Thyroid gland (tissue), 4 donors: ENCODE measurements at regions not wholly inside any gene's neighbourhood (a gene's known extent, or its start where the extent isn't known, plus 50 kb on each side); places are given as distances from the start of the nearest gene placed in this dataset.

Source experiments
- DNase-seq, 2 donors: peaks; one replicate each; pipeline ENCODE4 v3.0.0-alpha.2; 2019
- H3K27ac ChIP-seq, 3 donors: fragments of 200-600 bp; sonication (generic); 1 replicate in 2 of 3; 2 replicates in 1 of 3; pipeline ENCODE4 v1.5.1; 2016 to 2019; ENCODE audit warnings: mild to moderate bottlenecking in 1 of 3, moderate library complexity in 1 of 3
- H3K27me3 ChIP-seq: fragments of 200-600 bp; sonication (generic); one replicate; pipeline ENCODE4 v1.5.1; 2019
- H3K36me3 ChIP-seq, 2 donors: fragments of 200-600 bp; sonication (generic); one replicate each; pipeline ENCODE4 v1.5.1; 2016 to 2019
- H3K4me1 ChIP-seq, 2 donors: fragments of 200-600 bp; sonication (generic); one replicate each; pipeline ENCODE4 v1.5.1; 2017 to 2019
- H3K4me3 ChIP-seq, 3 donors: fragments of 200-600 bp; sonication (generic); replicated peaks in 1 of 3; 1 replicate in 2 of 3; 2 replicates in 1 of 3; pipeline ENCODE4 v1.5.1; 2016; ENCODE audit warnings: mild to moderate bottlenecking in 1 of 3
- H3K9me3 ChIP-seq: fragments of 200-600 bp; sonication (generic); one replicate; pipeline ENCODE4 v1.5.1; 2017
- POLR2A ChIP-seq, 2 donors: fragments of 450-650 bp; IDR thresholded peaks; one replicate each; pipeline ENCODE4 v1.6.1; 2017; ENCODE audit warnings: antibody characterized with exemption in 2 of 2, mild to moderate bottlenecking in 2 of 2, moderate library complexity in 1 of 2
- WGBS, 2 donors: methylation state at CpG; one replicate each; pipeline ENCODE4 v1.1.5; 2017; 5-methylcytosine and 5-hydroxymethylcytosine counted together
- intact Hi-C: fragments of 100-400 bp; cut with DNase I; formaldehyde crosslinking; loops from one replicate; pipeline ENCODE4 v1.15.1; 2023
- TF ChIP-seq, protein P1 (sequence below), 6 experiments: fragments of 200-600 bp in 3 of 6; fragments of 450-650 bp in 3 of 6; sonication (generic) in 3 of 6; IDR thresholded peaks; one replicate each; pipeline ENCODE4 v1.5.1; 2016 to 2019; ENCODE audit warnings: antibody characterized with exemption in 6 of 6, mild to moderate bottlenecking in 2 of 6, inconsistent platforms in 1 of 6, moderate library complexity in 1 of 6

DNA sequence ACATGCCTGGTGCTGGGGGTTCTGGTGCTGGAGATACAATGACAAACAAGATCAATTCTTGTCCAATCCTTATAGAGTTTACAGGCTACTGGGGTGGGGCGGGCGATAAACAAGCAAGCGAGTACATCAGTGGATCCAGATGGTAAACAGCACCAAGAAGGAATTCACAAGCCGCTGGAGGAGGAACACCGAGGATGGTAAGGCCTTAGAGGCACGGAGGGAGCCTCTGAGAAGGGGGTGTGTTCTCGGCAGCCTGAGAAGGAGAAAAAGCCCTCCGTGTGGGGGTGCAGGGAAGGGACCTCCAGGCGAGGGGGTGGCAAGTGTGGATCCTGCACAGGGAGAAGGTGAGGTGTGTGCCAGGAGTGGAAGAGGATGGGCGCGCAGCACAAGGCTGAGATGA lies 276.5 kb upstream of the FOXQ1 start:
- no peak for DNase-seq
- intact Hi-C loops, result no loop called here
- WGBS, 2 donors, result 79% methylated on average over 11 of the region's 11 CpGs

DNA sequence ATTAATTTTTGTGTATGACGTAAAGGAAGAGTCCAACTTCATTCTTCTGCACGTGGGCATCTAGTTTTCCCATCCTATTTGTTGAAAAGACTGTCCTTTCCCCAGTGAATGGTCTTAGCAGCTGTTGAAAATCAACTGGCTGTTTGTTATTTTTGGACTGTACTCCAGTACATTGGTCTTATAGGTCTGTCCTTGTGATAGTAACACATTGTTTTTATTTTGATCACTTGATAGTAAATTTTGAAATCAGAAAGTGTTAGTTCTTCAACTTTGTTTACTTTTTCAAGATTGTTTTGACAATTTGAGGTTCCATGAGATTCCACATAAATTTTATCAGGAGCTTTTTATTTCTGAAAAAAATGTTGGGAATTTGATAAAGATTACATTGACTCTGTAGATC lies 280.2 kb upstream of the FOXQ1 start:
- Histone ChIP-seq H3K27ac (no peak overlapping the region), H3K4me3 (no peak overlapping the region), H3K36me3 (no peaks in the 10 kb centered on the region), H3K9me3 (no peaks in the 10 kb centered on the region), H3K27me3 (no peaks in the 10 kb centered on the region), H3K4me1 (no peaks in the 10 kb centered on the region)
- intact Hi-C loops, result no loop called here
- DNase-seq, result no peak
- TF ChIP-seq POLR2A (IDR thresholded peaks at IDR 0.05), result no peak
- TF ChIP-seq, protein P1, sequence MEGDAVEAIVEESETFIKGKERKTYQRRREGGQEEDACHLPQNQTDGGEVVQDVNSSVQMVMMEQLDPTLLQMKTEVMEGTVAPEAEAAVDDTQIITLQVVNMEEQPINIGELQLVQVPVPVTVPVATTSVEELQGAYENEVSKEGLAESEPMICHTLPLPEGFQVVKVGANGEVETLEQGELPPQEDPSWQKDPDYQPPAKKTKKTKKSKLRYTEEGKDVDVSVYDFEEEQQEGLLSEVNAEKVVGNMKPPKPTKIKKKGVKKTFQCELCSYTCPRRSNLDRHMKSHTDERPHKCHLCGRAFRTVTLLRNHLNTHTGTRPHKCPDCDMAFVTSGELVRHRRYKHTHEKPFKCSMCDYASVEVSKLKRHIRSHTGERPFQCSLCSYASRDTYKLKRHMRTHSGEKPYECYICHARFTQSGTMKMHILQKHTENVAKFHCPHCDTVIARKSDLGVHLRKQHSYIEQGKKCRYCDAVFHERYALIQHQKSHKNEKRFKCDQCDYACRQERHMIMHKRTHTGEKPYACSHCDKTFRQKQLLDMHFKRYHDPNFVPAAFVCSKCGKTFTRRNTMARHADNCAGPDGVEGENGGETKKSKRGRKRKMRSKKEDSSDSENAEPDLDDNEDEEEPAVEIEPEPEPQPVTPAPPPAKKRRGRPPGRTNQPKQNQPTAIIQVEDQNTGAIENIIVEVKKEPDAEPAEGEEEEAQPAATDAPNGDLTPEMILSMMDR (IDR thresholded peaks at IDR 0.05), result no peak
- WGBS, 2 donors, result 70 to 79% methylated on average over 2 of the region's 2 CpGs

More for the DNA sequence above, 276.5 kb upstream of the FOXQ1 start:
- TF ChIP-seq, protein P1 (IDR thresholded peaks at IDR 0.05), result no peak
- no peak for TF ChIP-seq POLR2A (IDR thresholded peaks at IDR 0.05)
- Histone ChIP-seq H3K4me3 (no peak overlapping the region), H3K27me3 (no peaks in the 10 kb centered on the region), H3K36me3 (no peaks in the 10 kb centered on the region), H3K4me1 (peaks cover 0 to 6% of the 10 kb centered on the region in 2 donors), H3K27ac (no peak overlapping the region), H3K9me3 (no peaks in the 10 kb centered on the region)

DNA sequence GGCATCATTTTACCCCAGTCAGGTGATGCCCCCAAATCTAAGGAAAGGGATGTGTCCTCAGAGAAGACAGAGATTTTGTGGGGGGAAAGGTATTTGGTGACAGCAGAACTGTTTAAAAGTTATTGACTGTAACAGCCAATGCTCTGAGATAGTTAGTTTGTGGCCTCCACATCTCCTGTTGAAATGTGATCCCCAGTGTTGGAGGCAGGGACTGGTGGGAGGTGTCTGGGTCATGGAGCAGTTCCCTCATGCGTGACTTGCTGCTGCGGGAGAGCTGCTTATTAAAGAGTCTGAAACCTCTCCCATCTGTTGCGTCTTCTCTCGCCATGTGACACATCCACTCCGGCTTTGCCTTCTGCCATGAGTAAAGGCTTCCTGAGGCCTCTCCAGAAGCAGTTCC lies 282.8 kb upstream of the FOXQ1 start:
- Histone ChIP-seq H3K9me3 (no peaks in the 10 kb centered on the region), H3K4me1 (no peaks in the 10 kb centered on the region), H3K27me3 (no peaks in the 10 kb centered on the region), H3K36me3 (no peaks in the 10 kb centered on the region), H3K4me3 (no peak overlapping the region), H3K27ac (no peak overlapping the region)
- WGBS, 2 donors, result 26 to 59% methylated on average over 5 of the region's 5 CpGs
- peak; percentile 9 to 13 for DNase-seq
- intact Hi-C loops, result no loop called here
- TF ChIP-seq, protein P1 (IDR thresholded peaks at IDR 0.05), result no peak
- TF ChIP-seq POLR2A (IDR thresholded peaks at IDR 0.05), result no peak

DNA sequence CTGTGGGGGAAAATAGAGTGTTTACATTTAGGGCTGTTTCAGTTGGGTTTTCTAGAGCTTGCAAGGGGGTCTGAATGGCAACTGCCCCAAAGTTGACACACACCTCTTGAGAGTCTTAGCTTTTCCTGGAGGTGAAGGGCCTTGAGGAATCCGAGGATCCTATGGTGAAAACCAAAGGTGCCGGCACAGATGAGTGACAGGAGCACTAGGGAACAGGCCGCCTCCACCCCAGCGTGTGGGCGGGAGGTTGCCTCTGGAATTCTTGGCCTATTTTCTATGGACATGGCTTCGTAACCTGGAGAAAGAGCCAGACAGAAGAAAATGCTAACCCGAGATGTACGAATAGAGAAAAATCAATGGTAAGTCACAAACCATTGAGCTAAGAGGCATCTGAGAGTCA lies 283.2 kb upstream of the FOXQ1 start:
- Histone ChIP-seq H3K4me1 (no peaks in the 10 kb centered on the region), H3K27ac (no peak overlapping the region), H3K36me3 (no peaks in the 10 kb centered on the region), H3K4me3 (no peak overlapping the region), H3K9me3 (no peaks in the 10 kb centered on the region), H3K27me3 (no peaks in the 10 kb centered on the region)
- intact Hi-C loops, result no loop called here
- TF ChIP-seq, protein P1 (IDR thresholded peaks at IDR 0.05), result no peak
- 94 to 95% methylated on average over 8 of the region's 8 CpGs for WGBS, 2 donors
- no peak for DNase-seq

DNA sequence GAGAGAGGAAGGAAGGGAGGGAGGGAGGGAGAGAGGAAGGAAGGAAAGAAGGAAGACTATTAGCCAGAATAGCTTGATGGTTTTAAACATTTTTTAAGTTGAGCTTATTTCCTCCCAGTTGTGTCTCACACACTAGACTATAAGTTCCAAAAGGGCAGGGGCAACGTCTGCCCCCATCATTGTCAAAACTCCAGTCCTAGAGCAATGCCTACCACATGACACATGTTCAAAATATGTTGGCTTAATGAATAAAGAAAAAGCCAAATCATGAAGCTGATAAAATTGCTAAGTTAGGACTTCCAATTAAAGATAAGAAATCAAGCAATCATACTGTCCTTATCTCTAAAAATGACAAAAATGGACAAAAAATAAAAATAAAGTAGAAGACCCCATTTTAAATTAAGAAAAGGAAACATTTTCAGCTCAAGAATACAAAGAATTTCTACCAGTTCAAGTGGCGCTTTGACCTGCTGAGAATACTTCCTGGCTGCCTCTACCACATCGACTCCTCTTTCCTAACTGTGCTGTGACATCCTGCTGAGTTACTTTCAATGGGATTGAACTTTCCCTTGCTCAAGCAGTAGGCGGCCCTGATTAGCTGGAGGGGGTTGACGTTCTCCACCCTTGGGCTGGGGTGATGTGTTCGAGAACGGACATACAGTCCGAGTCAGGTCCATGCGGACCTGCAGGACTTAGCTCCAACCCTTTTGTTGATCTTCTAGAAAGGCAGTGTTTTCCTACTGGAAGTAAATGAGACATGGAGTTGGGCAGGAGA lies 283.9 kb upstream of the FOXQ1 start:
- intact Hi-C loops, result no loop called here
- no peak for DNase-seq
- Histone ChIP-seq H3K27me3 (no peaks in the 10 kb centered on the region), H3K27ac (no peak overlapping the region), H3K9me3 (no peaks in the 10 kb centered on the region), H3K4me1 (no peaks in the 10 kb centered on the region), H3K4me3 (no peak overlapping the region), H3K36me3 (no peaks in the 10 kb centered on the region)
- TF ChIP-seq, protein P1 (IDR thresholded peaks at IDR 0.05), result no peak
- no peak for TF ChIP-seq POLR2A (IDR thresholded peaks at IDR 0.05)
- 83 to 87% methylated on average over 9 of the region's 9 CpGs for WGBS, 2 donors
